ENCODE measurements at regions not wholly inside any gene's neighbourhood (a gene's known extent, or its start where the extent isn't known, plus 50 kb on each side); places are given as distances from the start of the nearest gene placed in this dataset.
A peak's percentile ranks its signal among the peaks of the same experiment; 100 is the strongest.

GRCh38 chr7:131649003-131649541, 92.6 kb upstream of the PODXL start:
- H4K8ac ChIP-seq (ENCODE audit: low read depth, low read length): no peak overlapping the region
- H3K27ac ChIP-seq (ENCODE audit: low read depth, low read length): peak overlapping the region; percentile 86
- no CpG with 5 or more reads among the region's 5 CpGs for WGBS (ENCODE audit: extremely low coverage, insufficient coverage, low lambda C conversion rate)

GRCh38 chr7:131648491-131648890, 92.1 kb upstream of the PODXL start:
- Histone ChIP-seq H2BK5ac (ENCODE audit: low read length) (no peak overlapping the region), H3K4me1 (ENCODE audit: control insufficient read depth, low read depth, low read length) (peaks cover 10% of the 10 kb centered on the region), H3K9ac (ENCODE audit: low read length) (no peak overlapping the region), H3K4me2 (ENCODE audit: low read length) (no peak overlapping the region), H3K27ac (ENCODE audit: low read depth, low read length) (peak overlapping the region; percentile 86), H3K4ac (ENCODE audit: low read depth, low read length) (no peak overlapping the region), H3K23ac (ENCODE audit: low read length) (no peak overlapping the region), H4K5ac (ENCODE audit: low read length) (no peak overlapping the region), H3K56ac (ENCODE audit: low read length) (peak overlapping the region; percentile 8), H3K36me3 (ENCODE audit: control insufficient read depth, insufficient read depth, low read length) (no peaks in the 10 kb centered on the region), H3K4me3 (ENCODE audit: low read length) (no peak overlapping the region), H2AK5ac (ENCODE audit: low read length) (no peak overlapping the region), H4K8ac (ENCODE audit: low read depth, low read length) (no peak overlapping the region), H3K79me1 (ENCODE audit: low read length) (no peaks in the 10 kb centered on the region), H3K79me2 (ENCODE audit: control insufficient read depth, insufficient read depth, low read length) (no peaks in the 10 kb centered on the region), H3K18ac (ENCODE audit: low read length) (peak overlapping the region; percentile 60), H2BK15ac (replicated peaks; ENCODE audit: low read depth) (no peak overlapping the region), H2BK120ac (ENCODE audit: low read depth, low read length) (peak overlapping the region; percentile 50), H3K27me3 (ENCODE audit: insufficient read depth, low read length, poor library complexity) (no peaks in the 10 kb centered on the region)
- no CpG with 5 or more reads among the region's 3 CpGs for WGBS (ENCODE audit: extremely low coverage, insufficient coverage, low lambda C conversion rate)
- peak; percentile 75 for DNase-seq

More at GRCh38 chr7:131649003-131649541, 92.6 kb upstream of the PODXL start:
- peaks cover 12% of the 10 kb centered on the region for H3K4me1 ChIP-seq (ENCODE audit: control insufficient read depth, low read depth, low read length)
- peak overlapping the region; percentile 25 for H3K4ac ChIP-seq (ENCODE audit: low read depth, low read length)
- H2BK120ac ChIP-seq (ENCODE audit: low read depth, low read length): no peak overlapping the region
- peak overlapping the region; percentile 78 for H3K56ac ChIP-seq (ENCODE audit: low read length)
- H2BK15ac ChIP-seq (replicated peaks; ENCODE audit: low read depth): no peak overlapping the region
- DNase-seq: peak; percentile 71
- H3K79me1 ChIP-seq (ENCODE audit: low read length): peaks cover under 1% of the 10 kb centered on the region
- H3K18ac ChIP-seq (ENCODE audit: low read length): peak overlapping the region; percentile 60
- no peaks in the 10 kb centered on the region for H3K36me3 ChIP-seq (ENCODE audit: control insufficient read depth, insufficient read depth, low read length)
- H3K27me3 ChIP-seq (ENCODE audit: insufficient read depth, low read length, poor library complexity): no peaks in the 10 kb centered on the region
- H4K5ac ChIP-seq (ENCODE audit: low read length): no peak overlapping the region
- H3K79me2 ChIP-seq (ENCODE audit: control insufficient read depth, insufficient read depth, low read length): peaks cover under 1% of the 10 kb centered on the region
- peak overlapping the region; percentile 83 for H2BK5ac ChIP-seq (ENCODE audit: low read length)
- no peak overlapping the region for H3K4me3 ChIP-seq (ENCODE audit: low read length)
- H3K9ac ChIP-seq (ENCODE audit: low read length): no peak overlapping the region
- H3K4me2 ChIP-seq (ENCODE audit: low read length): no peak overlapping the region
- H3K23ac ChIP-seq (ENCODE audit: low read length): no peak overlapping the region
- H2AK5ac ChIP-seq (ENCODE audit: low read length): peak overlapping the region; percentile 80

- no peak overlapping the region for H2BK120ac ChIP-seq (ENCODE audit: low read depth, low read length)
- no peaks in the 10 kb centered on the region for H3K36me3 ChIP-seq (ENCODE audit: control insufficient read depth, insufficient read depth, low read length)
- no peak overlapping the region for H3K56ac ChIP-seq (ENCODE audit: low read length)
- H2AK5ac ChIP-seq (ENCODE audit: low read length): no peak overlapping the region
- DNase-seq: no peak
- no peak overlapping the region for H3K9ac ChIP-seq (ENCODE audit: low read length)
- peaks cover 8% of the 10 kb centered on the region for H3K4me1 ChIP-seq (ENCODE audit: control insufficient read depth, low read depth, low read length)
- no CpG with 5 or more reads among the region's 4 CpGs for WGBS (ENCODE audit: extremely low coverage, insufficient coverage, low lambda C conversion rate)
- no peak overlapping the region for H4K8ac ChIP-seq (ENCODE audit: low read depth, low read length)
- H3K79me2 ChIP-seq (ENCODE audit: control insufficient read depth, insufficient read depth, low read length): no peaks in the 10 kb centered on the region
- H4K5ac ChIP-seq (ENCODE audit: low read length): no peak overlapping the region
- no peak overlapping the region for H2BK5ac ChIP-seq (ENCODE audit: low read length)
- H3K27ac ChIP-seq (ENCODE audit: low read depth, low read length): no peak overlapping the region
- H3K18ac ChIP-seq (ENCODE audit: low read length): no peak overlapping the region
- no peaks in the 10 kb centered on the region for H3K79me1 ChIP-seq (ENCODE audit: low read length)
- no peak overlapping the region for H3K4ac ChIP-seq (ENCODE audit: low read depth, low read length)
- no peak overlapping the region for H2BK15ac ChIP-seq (replicated peaks; ENCODE audit: low read depth)
- no peaks in the 10 kb centered on the region for H3K27me3 ChIP-seq (ENCODE audit: insufficient read depth, low read length, poor library complexity)
- no peak overlapping the region for H3K23ac ChIP-seq (ENCODE audit: low read length)
- no peak overlapping the region for H3K4me2 ChIP-seq (ENCODE audit: low read length)
- H3K4me3 ChIP-seq (ENCODE audit: low read length): no peak overlapping the region
Measured at GRCh38 chr7:131646203-131646602, 89.8 kb upstream of the PODXL start.

- no peak overlapping the region for H3K4me3 ChIP-seq (ENCODE audit: low read length)
- peak overlapping the region; percentile 38 for H3K56ac ChIP-seq (ENCODE audit: low read length)
- H3K18ac ChIP-seq (ENCODE audit: low read length): peak overlapping the region; percentile 42
- H3K4ac ChIP-seq (ENCODE audit: low read depth, low read length): no peak overlapping the region
- H4K8ac ChIP-seq (ENCODE audit: low read depth, low read length): no peak overlapping the region
- no peak overlapping the region for H2BK5ac ChIP-seq (ENCODE audit: low read length)
- H3K4me1 ChIP-seq (ENCODE audit: control insufficient read depth, low read depth, low read length): peaks cover 13% of the 10 kb centered on the region
- H3K27ac ChIP-seq (ENCODE audit: low read depth, low read length): no peak overlapping the region
- H3K9ac ChIP-seq (ENCODE audit: low read length): no peak overlapping the region
- H3K4me2 ChIP-seq (ENCODE audit: low read length): no peak overlapping the region
- DNase-seq: no peak
- H4K5ac ChIP-seq (ENCODE audit: low read length): no peak overlapping the region
- H3K79me1 ChIP-seq (ENCODE audit: low read length): no peaks in the 10 kb centered on the region
- no peak overlapping the region for H2BK120ac ChIP-seq (ENCODE audit: low read depth, low read length)
- no peaks in the 10 kb centered on the region for H3K79me2 ChIP-seq (ENCODE audit: control insufficient read depth, insufficient read depth, low read length)
- H3K23ac ChIP-seq (ENCODE audit: low read length): peak overlapping the region; percentile 35
- H2BK15ac ChIP-seq (replicated peaks; ENCODE audit: low read depth): no peak overlapping the region
- no peaks in the 10 kb centered on the region for H3K27me3 ChIP-seq (ENCODE audit: insufficient read depth, low read length, poor library complexity)
- H3K36me3 ChIP-seq (ENCODE audit: control insufficient read depth, insufficient read depth, low read length): no peaks in the 10 kb centered on the region
- no CpG with 5 or more reads among the region's 3 CpGs for WGBS (ENCODE audit: extremely low coverage, insufficient coverage, low lambda C conversion rate)
- H2AK5ac ChIP-seq (ENCODE audit: low read length): peak overlapping the region; percentile 55
Measured at GRCh38 chr7:131642429-131642828, 86.0 kb upstream of the PODXL start.

- H3K27ac ChIP-seq (ENCODE audit: low read depth, low read length): no peak overlapping the region
- H3K4me1 ChIP-seq (ENCODE audit: control insufficient read depth, low read depth, low read length): peaks cover 13% of the 10 kb centered on the region
- WGBS (ENCODE audit: extremely low coverage, insufficient coverage, low lambda C conversion rate): no CpG with 5 or more reads among the region's 5 CpGs
- H4K5ac ChIP-seq (ENCODE audit: low read length): no peak overlapping the region
- H3K4me2 ChIP-seq (ENCODE audit: low read length): no peak overlapping the region
- no peak overlapping the region for H3K56ac ChIP-seq (ENCODE audit: low read length)
- no peaks in the 10 kb centered on the region for H3K79me1 ChIP-seq (ENCODE audit: low read length)
- no peak overlapping the region for H2BK5ac ChIP-seq (ENCODE audit: low read length)
- no peak overlapping the region for H2BK15ac ChIP-seq (replicated peaks; ENCODE audit: low read depth)
- no peaks in the 10 kb centered on the region for H3K36me3 ChIP-seq (ENCODE audit: control insufficient read depth, insufficient read depth, low read length)
- no peak overlapping the region for H3K4me3 ChIP-seq (ENCODE audit: low read length)
- H3K9ac ChIP-seq (ENCODE audit: low read length): no peak overlapping the region
- no peak overlapping the region for H3K23ac ChIP-seq (ENCODE audit: low read length)
- no peaks in the 10 kb centered on the region for H3K27me3 ChIP-seq (ENCODE audit: insufficient read depth, low read length, poor library complexity)
- no peak overlapping the region for H2AK5ac ChIP-seq (ENCODE audit: low read length)
- H3K4ac ChIP-seq (ENCODE audit: low read depth, low read length): no peak overlapping the region
- H3K79me2 ChIP-seq (ENCODE audit: control insufficient read depth, insufficient read depth, low read length): no peaks in the 10 kb centered on the region
- no peak for DNase-seq
- H3K18ac ChIP-seq (ENCODE audit: low read length): no peak overlapping the region
- H4K8ac ChIP-seq (ENCODE audit: low read depth, low read length): no peak overlapping the region
- no peak overlapping the region for H2BK120ac ChIP-seq (ENCODE audit: low read depth, low read length)
Measured at GRCh38 chr7:131640686-131641085, 84.3 kb upstream of the PODXL start.

Measured in mesendoderm (in vitro differentiated cells).